NCI-H1694 treated with DMSO at 0.1 percent for 48 hours (cell line): ENCODE measurements at regions not wholly inside any gene's neighbourhood (a gene's known extent, or its start where the extent isn't known, plus 50 kb on each side); places are given as distances from the start of the nearest gene placed in this dataset.
"Not testable (repeated sequence)": the region's sequence is repeated elsewhere in the genome, so short reads cannot be mapped to it uniquely, and the experiment has no call there.

Experiments
- DNase-seq: peaks from one replicate; lab custom pipeline; 2025; lab: John Stamatoyannopoulos, UW

DNA sequence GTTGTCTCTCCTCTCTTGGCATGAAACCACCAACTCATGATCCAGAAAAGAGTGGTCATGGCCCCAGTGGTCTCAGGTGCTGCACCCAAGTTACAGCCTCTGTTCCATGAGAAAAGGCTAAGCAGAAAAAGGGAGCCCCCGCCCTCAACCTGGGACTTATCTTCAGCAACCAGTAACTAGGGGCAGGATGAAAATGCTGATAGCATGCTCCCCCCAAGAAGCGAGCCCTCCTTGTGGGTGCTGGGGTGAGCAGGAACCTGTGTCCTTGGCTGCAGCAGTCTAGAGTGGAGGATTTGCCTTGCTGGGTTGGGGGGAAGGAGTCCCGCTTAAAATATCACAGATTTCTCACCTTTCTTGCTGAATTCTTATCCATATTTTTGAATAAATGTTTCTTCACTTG, 490.0 kb downstream of the SUCLG1 start:
- no peak for DNase-seq

DNA sequence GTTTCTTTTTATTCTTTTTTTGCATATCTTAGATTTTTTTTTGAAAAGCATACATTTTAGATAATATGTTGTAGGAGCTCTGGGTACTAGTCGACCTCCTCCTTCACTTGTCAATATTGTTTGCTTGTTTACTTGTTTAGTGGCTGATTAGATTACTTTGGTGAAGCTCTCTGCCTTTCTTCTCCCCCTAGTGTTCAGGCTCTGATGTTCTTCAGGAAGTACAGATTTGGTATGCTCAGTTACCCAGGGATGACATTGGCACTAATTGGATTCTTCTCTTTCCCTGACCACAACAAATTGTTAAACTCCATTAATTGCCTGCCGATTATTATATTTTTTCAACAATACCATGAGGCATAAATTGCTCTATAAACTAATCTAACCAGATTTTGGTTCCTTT, 491.2 kb downstream of the SUCLG1 start:
- DNase-seq, result no peak

DNA sequence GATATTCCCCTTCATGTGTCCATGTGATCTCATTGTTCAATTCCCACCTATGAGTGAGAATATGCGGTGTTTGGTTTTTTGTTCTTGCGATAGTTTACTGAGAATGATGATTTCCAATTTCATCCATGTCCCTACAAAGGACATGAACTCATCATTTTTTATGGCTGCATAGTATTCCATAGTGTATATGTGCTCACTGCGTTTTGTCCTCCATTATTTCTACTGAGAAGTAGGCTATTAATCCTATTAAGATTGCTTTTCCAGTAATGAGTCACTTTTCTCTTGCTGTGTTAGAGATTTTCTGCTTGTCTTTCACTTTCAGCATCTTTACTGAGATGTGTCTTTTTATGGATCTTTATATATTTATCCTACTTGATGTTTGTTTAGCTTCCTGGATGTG, 492.1 kb downstream of the SUCLG1 start:
- not testable (repeated sequence) for DNase-seq

DNA sequence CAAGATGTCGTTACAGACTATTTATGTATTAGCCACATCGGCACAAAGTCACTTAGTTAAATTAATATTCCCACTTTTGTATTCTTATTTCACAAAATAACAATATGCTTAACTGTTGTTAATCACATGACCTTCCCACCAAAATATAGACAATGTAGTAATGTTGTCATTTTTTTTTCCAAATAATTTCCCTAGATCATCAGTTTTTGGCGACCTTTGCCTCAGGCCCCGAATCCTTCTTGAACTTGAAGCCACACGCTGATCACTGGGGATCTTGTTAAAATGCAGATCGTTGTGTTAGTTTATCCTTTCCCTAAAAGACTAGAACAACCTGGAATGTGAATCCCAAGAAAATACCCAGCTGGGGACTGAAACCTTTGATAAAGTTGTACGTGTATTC, 497.6 kb downstream of the SUCLG1 start:
- no peak for DNase-seq

DNA sequence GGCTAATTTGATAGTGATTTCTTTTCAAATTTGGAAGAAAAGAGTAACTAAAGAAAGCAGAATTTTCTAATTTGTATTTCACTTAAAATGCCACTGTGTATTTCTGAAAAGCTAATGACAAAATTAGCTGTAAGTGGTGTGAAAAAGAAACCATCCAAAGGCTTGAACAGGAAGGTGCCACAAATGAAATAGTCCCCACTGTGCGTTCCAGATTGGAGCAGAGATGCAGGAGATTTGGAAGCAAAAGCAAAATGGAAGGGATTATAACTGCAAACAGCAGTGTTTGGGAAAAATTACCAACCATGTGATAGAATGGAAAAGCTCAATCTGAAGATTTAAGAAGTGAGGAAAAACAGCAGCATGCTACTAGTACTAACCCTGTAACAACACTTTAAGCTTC, 498.7 kb downstream of the SUCLG1 start:
- no peak for DNase-seq

DNA sequence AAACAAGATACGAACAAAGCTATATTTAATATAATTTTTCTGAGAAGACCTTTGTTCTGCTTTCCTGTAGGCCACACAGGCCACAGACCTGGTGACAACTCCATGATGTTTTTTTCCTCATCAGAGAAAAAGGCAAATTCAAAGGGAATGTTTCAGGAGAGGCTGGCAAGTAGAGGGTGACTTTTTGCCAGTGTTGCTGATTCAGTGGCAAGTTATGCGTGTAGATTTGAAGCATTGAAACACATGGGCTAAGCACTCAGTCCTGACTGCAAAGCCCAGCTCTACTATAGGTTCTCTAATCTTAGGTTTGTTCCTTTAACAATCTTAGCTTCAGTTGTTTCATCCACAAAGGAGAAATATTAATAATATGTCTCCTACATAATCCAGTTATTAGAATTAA, 499.8 kb downstream of the SUCLG1 start:
- no peak for DNase-seq

DNA sequence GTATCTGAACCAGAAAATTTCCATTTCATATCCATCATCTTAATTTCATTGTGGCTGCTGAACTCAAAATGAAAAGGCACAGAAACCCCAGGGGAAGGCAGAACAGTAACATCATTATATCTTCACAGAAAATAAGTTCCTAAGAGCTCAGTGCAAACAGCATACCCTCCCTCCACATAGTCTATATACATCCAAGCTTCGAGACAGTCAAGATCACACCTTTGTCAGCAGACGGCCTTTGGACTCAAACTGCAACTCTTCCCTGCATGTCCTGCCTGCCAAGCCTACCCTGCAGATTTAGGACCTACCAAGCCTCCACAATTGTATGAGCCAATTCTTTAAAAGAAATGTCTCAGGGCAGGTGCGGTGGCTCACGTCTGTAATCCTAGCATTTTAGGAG, 502.1 kb downstream of the SUCLG1 start:
- no peak for DNase-seq

DNA sequence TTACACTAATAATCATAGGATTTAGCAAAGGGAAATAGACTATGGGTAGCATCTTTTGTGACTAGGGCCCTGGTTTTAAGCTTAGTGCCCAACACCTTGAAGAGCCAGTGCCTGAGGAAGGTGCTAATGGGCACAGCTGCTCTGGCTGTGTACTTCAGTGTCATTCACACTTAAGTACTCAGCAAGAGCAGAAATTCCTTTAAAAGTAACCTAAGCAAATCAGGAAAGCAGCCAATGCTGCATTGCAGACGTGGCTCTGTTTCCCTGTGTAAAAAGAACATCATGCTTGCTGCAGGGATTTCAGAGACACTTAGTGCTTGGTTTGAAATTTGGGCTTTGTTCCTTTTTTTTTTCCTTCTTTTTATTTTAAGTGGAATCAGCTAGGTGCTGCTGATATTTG, 505.4 kb downstream of the SUCLG1 start:
- DNase-seq, result no peak

DNA sequence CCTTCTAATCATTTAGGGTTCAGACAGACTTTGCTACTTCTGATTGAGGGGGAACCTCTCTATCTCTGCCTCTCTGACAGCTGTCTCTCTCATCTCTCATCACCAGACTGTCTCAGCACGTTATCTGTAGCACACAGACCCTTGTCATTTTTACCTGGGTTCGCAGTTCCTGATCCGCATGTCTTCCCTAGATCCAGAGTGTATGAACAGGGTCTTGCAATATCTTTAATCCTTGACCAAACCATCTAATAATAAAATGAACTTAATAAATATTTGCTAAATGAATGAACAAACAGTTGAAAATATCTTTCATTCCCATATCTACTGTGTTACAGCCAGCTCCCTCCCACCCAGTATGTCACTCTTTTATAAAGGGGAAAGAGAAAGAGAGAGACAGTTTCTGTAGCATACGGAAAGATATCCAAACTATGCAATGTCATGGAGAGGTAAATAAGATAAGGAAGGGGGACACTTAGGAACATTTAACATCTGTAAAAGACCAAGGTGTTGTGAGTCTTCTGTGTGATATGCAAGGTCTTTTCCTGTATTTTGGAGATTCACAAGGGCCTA, 507.6 kb downstream of the SUCLG1 start:
- no peak for DNase-seq

DNA sequence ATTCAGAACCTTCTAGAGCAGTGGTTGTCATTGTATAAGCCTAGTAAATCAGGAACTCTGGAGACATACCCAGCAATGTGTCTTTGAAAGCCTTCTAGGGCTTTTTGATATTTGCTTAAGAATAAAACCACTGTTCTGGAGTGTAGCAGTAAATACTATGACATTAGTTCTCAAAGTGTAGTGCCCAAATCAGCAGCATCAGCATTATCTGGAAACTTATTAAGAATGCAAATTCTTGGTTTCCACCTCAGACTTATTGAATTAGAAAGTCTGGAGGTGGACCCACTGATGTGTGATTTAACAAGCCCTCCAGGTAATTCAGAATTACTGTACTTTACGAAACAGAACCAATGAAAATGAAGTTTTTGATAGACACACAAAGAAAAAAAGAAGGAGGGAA, 509.7 kb downstream of the SUCLG1 start:
- DNase-seq, result no peak

DNA sequence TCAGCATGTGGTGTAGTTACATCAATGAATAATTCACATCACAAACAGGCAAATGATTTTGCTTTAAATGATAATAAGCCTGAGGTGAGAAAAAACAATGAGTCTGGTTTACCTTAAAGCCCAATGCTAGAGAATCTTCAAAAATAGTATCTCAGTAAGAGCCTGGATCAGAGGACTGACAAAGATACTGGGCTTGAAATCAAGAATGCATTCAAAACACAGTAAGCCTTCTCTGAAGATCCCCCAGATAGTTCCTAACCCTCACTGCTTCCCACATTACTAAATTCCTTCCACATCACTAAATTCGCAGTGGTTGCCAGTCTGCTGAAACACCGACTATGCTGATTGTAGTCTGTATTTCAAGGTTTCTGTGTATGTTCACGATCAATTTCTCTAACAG, 514.9 kb downstream of the SUCLG1 start:
- no peak for DNase-seq

DNA sequence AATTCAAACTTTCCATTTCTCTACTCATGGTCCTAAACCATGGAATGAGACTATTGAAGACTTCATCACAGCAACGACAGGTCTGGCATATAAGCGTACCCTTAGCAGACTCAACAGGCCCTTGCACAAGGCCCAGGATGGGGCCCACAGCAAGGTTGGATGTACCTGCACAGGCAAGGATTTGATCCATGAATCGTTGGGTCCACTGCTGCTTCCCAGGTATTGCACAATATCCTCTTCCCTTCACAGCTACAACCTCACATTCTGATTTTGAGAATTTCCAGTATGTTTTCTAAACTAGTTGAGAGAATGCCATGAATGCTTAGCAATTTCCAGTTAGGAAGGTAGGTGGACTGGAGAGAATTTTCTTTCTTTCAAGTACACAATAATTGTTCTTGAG, 515.8 kb downstream of the SUCLG1 start:
- DNase-seq, result no peak

DNA sequence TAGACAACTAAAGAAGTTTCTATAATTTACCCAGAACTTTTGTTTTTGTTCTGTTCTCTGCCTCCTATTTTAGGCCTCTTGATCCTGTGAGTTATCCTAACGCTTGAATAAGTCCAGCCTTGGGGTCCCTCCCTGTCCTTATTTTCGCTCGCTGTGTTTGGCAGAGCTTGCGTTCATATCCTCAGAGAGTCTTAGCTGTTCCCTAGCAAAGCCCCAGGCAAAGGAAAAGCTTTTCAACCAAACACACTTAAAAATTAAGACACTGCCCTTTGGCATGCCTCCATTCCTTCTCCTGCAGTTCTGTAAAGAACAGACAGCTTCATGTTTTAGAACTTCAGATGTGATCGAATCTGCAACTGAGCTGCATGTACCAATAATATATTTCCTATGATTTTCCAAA, 517.2 kb downstream of the SUCLG1 start:
- DNase-seq, result no peak

DNA sequence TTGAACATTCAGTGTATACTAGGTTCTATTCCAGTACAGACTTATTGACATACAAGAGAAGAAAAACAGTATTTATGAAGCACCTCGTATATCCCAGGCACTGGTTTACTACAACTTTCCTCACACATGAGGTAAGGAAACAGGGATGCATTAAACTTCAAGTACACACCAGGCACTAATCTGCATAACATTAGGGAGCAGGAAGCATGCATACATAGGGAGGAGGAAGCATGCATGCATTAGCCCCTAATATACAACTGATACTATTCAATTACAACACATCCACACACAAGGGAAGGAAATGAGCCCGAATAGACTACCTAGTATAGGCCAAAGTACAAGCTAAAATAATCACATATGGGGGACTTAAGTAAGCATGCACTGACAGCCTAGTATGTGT, 525.3 kb downstream of the SUCLG1 start:
- DNase-seq, result no peak

DNA sequence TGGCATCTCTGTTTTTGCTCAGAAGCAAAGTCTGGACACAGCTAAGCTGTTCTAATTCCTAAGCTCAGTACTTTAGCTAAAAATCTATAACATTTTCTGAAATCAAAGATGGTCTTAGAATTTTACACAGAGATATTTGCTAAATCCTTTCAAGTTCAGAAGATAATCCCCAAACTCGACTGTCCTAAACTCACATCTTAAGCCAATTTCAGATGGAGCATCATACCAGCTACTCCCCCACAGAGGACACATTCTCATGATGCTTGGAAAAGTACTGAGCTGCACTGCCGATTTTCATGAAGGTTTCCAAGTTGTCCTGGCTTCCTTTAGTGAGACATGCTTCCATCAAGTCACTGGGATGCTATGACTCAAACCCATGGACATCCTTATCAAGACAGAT, 535.5 kb downstream of the SUCLG1 start:
- DNase-seq, result no peak

DNA sequence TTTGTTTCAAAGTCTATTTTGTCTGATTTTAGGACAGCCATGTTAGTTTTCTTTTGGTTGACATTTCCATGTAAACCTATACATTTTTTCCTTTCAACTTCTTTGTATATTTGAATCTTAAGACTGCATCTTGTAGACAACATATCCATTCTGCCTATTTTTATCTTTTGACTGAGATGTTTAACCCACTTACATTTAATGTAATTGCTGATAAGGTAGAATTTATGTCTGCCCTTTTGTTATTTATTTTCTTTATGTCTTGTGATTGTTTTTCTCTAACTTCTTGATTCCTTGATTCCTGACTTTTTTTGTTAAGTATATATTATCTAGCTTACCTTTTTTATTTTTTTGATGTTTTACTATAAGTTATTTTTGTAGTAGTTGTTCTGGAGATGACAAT, 542.5 kb downstream of the SUCLG1 start:
- DNase-seq, result no peak

DNA sequence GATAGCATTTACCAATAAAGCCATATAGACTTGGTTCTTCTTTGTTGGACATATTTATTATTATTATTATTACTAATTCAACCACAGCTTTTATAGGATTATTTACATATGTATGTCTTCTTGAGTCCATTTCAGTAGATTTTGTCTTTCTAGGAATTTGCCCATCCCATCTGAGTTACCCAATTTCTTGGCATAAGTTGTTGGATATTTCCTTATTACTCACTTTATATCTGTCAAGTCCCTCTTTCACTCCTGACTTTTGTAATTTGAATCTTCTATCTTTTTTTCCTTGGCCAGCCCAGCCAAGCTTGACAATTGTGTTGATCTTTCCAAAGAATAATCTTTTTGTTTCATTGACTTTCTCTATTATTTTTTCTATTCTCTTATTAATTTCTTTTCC, 543.7 kb downstream of the SUCLG1 start:
- DNase-seq, result no peak

DNA sequence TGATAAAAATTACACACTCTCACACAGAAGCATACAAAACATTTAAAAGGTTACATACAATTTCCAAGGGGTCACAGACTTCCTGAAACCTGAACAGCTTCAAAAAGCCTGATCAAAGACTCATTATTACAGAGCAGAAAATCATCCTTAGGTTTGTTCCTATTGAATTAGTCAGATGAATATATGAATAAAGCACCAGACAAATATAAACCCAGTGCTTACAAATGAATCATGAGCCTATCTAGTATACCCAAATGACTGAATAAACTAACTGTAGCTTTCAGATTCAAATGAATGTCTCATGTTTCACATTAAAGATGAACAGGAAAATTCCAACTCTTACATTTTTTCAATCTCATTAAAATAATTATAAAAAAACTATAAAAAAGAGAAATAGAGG, 550.3 kb downstream of the SUCLG1 start:
- no peak for DNase-seq

DNA sequence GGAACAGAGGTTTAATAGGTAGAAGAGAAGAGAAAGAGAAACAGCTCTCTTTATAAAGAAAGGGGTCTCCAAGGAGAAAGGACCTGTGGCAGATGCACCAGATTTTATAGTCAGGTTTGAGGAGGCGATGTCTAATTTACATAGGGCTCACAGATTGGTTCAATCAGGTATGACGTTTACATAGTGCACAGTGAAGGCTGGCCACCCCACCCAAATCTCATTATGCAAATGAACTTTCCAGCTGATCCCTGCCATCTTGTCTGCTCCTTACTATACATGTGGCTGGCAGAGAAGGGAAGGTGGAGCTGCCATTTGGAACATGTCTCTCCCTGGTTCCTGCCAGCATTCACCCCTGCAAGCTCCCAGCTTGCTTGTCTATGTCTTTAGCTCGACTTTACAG, 557.8 kb downstream of the SUCLG1 start:
- DNase-seq, result no peak

DNA sequence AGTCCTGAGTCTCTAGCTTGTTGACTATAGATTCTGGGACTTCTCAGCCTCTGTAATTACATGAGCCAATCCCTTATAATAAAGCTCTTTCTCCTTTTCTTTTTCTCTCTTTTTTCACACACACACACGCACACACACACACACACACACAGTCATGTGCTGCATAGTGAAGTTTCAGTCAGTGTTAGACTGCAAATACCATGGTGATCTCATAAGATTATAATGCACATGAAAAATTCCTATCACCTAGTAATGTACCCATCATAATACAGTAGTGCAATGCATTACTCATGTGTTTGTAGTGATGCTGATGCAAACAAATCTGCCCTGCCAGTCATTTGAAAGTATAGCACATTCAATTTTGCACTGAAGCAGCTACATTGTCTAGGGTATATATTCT, 558.2 kb downstream of the SUCLG1 start:
- no peak for DNase-seq

DNA sequence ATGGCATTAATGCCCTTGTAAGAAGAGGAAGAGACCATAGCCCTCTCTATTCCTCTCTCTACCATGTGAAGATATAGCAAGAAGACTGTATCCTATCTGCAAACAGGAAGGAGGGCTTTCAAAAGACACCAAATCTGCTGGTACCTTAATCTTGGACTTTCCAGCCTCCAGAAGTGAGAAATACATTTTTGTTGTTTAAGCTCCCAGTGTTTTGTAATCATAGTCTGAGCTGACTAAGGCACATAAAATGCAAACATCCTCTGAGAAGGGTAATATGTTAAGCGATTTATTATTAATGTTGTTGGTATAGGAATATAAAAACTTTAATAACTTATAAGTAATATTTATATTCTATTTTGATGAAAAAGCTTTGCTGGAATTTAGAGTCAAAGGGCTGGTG, 559.8 kb downstream of the SUCLG1 start:
- DNase-seq, result no peak

DNA sequence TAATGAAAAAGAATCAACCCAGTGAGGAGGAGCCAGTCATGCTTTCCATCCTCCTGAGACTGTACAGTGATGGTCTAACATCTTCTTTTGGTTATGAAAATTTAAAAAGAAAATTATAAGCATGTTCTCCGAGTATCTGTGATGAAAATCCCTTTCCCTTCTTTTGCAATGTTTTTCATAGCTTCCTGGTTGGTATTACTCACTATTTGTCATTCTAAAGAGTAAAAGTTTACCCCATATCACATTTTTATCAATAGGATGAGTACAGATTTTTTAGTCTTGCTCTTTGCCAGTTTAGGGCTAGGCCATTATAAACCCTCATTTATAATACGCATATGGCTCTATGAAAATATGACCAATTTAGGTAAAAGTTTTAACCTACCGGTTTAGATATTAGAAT, 564.1 kb downstream of the SUCLG1 start:
- DNase-seq, result no peak

DNA sequence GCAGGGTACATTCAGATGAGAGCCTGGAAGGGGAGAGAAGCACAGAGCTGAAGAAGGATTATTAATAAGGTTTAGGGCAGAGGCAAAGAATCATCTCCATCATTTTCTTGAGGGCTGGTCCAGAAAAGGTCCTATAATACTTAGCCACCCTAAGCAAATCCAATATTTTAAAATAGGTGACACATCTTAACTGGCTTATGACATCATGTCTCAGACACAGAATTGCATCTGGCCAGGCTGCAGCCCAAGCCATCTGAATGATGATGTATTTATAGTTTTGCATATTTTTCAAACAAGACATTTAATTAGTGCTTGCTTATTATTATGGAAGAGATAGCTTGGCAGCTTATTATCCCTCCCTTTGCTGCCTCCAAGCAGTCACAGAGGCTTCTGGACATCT, 571.3 kb downstream of the SUCLG1 start:
- no peak for DNase-seq

DNA sequence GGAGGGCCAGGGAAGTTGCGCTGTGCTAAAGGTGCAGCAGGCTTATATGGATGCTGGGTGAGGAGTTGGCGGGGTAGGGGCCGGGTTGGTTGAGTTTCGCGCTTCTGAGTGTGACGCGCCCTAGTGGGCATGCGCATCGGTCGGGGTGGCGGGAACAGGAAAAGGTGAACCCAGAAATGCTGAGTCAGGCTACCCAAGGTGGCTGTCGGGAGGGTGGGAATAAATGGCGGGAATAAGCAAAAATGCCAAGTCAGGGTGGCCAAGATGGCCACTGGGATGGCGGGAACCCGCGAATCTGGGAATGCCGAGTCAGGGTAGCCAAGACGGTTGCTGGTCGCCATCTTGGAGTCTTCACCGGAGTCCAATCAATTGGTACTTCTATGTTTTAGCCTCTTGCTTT, 580.0 kb downstream of the SUCLG1 start:
- DNase-seq, result no peak

DNA sequence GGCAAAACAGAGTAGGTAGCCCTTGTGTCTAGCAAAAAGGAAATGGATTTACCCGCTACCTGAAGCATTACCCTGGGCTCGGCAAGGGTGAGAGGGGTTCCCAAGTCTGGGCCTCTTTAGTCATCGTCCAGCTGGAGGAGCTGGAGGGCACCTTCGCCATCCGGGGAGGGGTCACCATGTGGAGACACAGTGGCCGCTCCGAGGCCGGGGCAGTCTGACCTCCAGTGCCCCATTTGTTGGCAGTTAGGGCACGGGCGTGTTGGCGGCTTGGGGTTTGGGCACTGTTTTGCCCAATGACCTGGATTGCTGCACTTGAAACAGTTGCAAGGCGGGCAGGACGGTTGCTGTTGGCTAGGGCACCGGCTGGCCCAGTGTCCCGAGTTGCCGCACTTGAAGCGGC, 581.8 kb downstream of the SUCLG1 start:
- DNase-seq, result not testable (repeated sequence)
